ENCODE measurements at regions not wholly inside any gene's neighbourhood (a gene's known extent, or its start where the extent isn't known, plus 50 kb on each side); places are given as distances from the start of the nearest gene placed in this dataset.

GRCh38 chr3:190183121-190183520, 62.4 kb upstream of the P3H2 start:
- TF ChIP-seq CTCF (IDR thresholded peaks at IDR 0.05), result no peak
- no peak for TF ChIP-seq POLR2A (IDR thresholded peaks at IDR 0.05)
